SKM-1 treated with dmso at 0.1 percent for 144 hours (cell line): ENCODE measurements at regions not wholly inside any gene's neighbourhood (a gene's known extent, or its start where the extent isn't known, plus 50 kb on each side); places are given as distances from the start of the nearest gene placed in this dataset.

Source experiments
- DNase-seq: peaks from one replicate; lab custom pipeline; 2025; ENCODE audit not compliant: unreplicated experiment; lab: John Stamatoyannopoulos, UW

DNA sequence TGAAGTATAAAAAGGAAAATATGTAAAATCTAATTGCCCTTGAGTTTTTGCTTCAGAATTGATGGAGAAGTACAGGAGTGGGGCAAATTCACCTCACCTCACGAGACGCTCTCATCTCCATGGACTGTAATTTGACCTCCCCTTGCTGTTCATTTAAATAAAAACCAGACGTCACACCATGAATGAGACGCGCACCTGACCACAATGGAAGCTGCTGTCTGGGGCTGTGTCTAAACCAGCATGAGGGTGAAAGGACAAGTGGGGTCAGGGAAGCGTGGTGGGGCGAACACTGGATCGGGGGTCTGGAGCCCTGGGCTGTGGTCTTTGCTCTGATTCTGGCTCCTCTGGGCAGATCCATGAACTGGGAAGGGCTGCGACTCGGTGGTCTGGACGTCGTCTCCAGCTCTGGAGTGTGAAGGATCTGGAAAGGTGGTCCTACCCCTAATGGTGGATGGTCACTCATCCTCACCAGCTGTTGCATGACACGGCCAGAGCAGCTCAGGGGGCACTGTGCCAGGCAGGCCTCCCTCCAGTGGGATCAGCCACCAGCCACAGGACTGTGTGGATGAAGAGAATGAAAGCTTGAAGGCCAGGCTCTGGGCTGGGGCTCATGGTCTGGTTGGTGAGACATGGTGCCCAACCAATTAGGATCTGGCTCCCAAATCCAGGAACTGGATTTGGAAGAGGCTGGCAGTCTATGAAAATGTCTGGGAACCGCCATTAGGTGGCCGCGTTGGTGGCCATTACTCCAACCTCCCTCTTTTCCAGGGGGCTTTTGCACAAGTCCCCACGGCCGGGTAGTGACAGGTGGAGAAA lies 728.6 kb downstream of the PTPRU start:
- DNase-seq: no peak

DNA sequence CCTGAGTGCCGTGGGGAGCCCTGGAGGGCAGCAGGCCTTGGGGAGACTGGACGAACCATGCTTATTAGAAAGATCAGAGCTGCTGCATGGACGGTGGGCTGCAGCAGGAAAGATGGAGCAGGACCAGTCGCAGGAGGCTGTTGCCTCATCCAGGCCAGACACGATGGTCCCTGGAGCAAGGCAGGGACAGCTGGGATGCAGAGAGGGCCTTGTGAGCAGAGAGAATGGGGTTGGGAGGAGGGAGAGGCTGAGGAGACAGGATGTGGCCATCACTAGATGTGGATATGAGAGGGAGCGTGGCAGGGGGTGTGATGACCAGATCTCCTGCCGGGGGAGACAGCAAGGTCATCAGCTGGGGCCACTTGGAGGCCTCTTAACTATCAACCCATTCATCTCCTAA lies 727.6 kb downstream of the PTPRU start:
- DNase-seq: no peak

DNA sequence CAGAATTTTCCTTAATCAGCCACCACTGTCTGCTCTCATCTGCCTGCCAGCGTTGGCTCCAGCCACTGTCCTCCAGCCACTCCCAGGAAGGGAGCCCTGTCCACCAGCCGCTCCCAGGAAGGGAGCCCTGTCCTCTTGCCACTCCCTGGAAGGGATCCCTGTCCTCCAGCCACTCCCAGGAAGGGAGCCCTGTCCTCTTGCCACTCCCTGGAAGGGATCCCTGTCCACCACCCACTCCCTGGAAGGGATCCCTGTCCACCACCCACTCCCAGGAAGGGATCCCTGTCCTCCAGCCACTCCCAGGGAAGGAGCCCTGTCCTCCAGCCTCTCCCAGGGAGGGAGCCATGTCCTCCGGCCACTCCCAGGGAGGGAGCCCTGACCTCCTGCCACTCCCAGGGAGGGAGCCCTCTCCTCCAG lies 726.5 kb downstream of the PTPRU start:
- peak; percentile 4 for DNase-seq

DNA sequence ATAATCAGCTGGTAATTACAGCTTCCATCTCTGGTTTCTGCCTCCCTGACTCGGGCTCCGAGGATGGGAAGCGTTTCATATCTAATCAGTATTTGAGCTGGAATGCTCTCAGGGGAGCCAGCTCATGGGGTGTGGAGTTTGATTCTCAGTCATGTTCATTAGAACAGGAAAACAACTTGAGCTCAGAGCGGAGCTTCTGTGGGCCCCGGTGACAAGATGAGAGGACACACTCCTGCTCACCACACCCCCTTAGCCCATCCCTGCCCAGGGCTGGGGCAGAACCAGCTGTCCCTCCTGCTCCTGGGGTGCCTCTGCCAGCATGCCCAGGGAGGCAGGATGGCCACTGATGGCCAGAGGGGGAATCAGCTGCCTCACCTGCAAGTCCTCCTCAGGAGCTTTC lies 726.0 kb downstream of the PTPRU start:
- no peak for DNase-seq

DNA sequence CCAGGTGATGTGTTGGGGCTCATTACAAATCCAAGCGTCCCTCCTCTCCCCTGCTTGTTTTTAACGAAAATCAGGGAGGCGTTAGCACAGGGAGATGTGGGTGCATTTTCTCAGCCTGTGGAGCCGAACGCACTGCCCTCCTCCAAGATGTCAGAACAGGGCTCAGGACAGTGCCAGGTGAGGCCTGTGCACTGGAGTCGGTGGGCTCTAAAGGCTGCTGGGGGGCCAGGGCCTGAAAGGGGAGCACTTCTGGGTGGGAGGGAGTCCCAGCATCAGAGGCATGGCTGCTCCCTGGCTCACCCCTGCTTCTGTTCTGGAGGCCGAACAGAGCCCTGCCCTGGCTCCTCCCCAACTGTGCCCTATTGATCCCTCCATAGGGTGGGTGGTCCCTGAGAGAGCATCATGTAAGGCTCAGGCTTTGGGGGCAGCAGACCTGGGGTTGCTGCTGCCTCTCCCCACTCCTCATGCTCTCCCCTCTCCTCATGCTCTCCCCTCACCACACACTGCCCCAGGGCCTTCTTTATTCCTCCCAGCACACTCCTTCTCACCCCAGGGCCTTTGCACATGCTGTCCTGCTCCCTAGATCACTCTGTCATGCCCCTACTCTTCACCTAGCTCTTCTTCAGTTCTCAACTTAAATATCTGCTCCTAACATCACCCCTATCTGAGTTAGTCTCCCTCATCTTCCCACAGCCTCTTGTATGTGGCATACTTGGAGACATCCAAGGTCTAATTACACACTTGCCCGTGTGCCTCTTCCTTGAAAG lies 725.2 kb downstream of the PTPRU start:
- no peak for DNase-seq

DNA sequence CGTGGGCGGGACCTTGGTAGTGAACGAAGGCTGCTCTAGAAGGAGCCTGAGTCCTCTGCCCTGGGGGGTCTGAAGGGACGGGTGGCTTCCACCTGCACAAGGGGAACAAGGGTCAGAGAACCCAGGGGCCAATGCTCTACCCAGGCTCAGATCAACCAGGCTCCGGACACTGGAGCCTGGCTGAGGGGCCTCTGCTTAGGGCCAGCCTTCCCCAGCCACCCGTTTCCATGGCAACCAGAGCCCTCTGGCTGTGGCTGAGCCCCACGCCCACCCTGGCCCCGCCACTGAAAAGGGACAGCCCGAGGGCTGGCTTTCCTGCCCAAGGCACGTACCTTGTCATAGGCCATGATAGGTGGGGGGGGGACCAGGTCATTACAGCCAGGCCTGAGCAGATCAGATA lies 724.6 kb downstream of the PTPRU start:
- DNase-seq: no peak

DNA sequence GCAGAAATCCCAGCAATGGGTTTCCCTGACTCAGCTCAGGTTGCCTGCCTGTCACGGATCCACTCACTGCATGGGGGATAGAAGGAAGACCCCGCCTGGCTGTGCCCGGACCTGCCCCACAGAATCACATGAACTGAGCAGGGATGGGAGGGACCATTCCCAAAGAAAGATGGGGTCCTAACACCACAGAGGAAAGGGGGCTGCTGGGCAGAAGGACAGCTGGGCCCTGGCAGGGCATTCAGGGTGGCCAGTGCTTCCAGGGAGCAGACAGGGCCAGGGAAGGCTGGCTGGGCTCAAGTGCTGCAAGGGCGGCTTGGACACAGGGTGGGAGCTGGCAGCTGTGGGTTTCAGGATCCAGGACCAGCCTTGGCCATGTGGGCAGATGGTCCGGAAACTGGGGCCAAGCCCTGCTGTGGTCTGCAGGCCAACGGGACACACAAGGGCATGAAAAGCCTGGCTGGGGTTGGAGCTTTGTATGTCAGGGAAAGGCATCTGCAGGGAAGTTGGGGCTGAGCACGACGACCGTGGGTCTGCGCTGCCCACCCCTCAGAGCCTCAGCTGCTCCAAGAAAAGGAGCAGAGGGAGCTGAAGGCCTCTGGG lies 723.9 kb downstream of the PTPRU start:
- DNase-seq: no peak

DNA sequence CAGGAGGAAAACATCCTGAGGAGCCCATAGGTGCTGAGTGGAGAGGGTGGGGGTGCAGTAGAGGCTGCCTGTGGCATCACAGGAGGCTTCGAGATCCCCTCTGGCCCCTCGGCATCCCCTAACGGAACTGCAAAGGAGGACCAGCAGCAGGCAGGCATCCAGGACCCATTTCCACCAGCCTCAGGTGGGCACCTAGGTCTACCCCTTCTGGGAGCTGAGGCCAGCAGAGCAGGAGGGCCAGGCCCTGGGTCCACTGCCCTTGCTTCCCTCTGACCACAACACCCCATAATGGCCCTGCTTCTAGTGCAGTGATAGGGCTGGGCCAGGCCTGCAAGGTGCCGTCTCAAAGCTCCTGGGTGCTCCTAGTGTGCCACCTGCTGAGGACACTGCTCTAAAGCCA lies 723.0 kb downstream of the PTPRU start:
- no peak for DNase-seq

DNA sequence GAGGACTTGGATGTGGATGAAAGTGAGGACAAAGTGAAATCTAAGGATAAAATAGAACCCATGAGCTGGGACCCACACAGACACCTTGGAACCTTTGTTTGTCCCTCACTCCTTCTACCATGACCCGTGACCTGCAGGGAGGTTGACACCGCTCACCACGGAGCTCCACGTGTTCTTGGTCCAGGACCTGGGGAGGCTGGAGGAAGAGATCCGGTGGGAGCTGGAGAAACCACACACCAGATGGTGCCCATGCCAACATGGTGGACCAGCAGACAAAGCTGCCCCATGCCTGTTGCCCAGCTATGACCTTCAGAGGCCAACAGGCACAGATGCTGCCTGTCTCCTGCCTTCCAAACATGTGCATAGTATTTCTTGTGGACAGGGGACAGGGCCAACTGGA lies 721.9 kb downstream of the PTPRU start:
- no peak for DNase-seq

DNA sequence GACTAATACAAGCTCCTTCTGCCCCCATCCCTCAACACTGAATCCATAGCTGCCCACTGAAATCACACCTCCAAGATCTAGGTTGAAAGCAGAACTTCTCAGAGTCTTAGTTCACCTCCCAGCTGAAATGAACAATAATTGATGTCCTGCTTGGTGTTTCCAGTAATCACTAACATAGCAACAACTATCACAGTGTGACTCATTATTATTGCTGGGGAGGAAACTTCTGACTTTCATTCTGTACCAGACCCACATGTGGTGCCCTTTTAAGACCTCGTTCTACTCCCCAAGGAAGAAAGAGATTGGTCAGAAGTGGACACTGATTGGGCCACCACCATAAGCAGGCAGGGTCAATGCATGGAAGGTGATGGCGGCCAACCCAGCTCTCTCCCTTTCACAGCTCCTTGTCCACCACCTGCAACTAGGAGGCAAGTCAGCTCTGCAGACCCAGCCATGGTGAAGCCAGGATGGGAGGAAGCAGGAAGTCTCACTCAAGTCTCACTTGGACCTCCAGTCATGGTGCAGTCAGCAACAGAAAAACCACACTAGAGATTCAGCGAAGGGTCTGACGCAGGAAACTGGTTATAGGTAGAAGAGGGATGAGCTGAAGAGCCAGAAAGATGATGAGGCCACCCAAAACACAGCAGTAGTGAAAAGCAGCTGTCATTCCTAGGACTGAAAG lies 720.2 kb downstream of the PTPRU start:
- no peak for DNase-seq

DNA sequence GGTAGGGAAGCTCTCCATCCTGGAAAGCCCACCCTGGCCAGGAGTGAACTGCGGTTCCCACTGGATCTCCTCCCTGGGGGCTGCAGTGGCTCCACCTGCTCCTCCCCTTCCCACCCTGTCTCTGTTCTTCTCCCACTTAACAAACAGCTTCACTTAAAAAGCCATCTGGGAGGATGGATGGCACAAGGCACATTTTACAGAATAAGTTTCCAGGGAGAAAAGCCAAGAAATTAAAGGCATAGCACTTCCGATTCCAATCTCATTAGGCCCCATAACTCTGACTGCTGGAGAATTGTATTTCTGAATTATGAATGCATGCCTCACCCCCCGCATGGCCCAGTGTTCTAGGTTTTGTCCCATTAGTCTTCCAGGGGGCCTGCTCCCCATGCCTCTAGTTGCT lies 718.3 kb downstream of the PTPRU start:
- DNase-seq: no peak

DNA sequence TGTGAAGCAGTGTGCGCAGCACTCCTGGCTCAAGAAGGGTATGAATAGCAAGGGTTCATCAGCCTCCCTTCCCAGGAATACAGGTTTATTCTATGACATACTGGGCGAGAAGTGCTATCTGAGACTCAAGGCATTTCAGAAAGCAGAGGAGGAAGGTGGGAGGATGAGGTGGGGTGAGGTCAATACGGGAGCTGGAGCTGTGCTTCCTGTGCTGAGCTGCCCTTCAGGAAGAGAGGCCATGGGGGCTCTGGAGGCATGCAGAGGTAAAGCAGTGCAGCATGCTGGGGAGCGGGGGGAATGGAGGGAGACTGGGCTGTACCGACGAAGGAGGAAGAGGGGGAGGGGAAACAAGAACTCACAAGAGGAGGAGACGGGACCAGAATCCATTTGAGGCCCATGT lies 717.6 kb downstream of the PTPRU start:
- no peak for DNase-seq

DNA sequence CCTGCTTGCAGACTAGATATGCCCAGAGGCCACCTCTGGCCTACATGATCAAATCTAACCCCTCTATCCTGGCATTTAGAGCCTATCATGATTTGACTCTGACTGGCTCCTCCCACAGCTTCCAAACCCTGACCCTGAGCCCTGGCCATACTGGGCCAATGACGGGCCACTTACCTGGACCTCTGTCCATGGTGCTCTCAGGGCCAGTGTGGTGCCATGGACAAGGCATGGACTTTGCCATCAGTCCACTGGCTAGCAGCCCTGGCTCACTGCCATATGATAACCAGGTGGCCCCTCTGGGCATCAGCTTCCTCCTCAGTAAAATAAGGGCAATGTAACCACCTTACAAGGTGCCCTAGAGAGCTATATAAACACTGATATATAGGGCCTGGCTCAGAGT lies 713.4 kb downstream of the PTPRU start:
- DNase-seq: no peak

DNA sequence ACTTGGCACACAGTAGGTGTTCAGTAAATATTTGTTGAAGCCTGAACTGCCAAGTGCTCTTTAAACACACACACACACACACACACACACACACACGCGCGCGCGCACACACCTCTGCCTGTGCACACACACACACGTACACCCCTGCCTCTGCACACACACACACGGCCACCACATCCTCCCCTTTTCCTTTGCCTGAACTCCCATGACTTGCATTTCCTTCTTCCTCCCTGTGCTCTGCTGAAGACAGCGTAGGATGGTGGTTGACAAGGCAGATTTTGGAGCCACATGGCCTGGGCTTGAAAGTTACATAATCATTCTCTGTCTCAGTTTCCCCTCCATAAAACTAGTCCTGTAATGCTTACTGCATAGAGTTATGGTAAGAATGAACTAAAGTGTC lies 712.3 kb downstream of the PTPRU start:
- no peak for DNase-seq

DNA sequence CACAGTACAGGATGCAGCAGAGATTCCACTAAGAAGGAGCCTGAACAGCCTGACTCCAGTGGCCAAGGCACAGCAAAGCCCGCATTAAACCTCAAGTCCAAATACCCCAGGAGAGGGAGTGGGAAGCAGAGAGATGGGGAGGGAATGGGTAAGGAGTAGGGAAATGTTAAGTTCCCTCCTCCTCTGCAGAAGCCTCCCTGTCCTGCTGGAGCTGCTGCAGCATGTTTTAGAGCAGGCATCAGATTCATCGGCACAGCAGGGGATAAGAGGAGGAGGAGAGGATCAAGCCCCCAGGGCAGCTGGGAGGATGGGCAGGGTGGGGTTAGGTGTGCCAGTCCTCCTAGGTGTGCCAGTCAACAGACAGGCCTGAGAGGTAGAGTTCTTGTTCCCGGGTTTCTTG lies 709.7 kb downstream of the PTPRU start:
- DNase-seq: no peak

DNA sequence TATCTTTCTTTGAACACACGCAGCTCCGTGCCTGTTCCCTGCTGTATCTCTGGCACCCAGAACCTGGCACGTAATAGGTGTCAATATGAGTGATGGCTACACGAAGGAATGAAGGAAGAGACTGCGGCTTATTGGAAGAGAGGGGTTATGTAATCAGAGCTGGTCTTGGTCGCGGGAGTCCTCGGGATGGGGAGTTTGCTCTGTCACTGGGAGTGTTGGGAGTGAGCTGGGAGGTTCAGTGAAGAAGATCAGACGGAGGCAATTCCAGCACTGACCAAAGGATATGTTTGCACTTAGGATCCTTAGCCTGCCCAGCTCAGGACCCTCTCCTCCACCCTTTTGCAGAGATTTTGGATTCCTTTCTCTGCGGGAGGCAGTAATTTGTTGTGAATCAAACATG lies 709.1 kb downstream of the PTPRU start:
- DNase-seq: no peak

DNA sequence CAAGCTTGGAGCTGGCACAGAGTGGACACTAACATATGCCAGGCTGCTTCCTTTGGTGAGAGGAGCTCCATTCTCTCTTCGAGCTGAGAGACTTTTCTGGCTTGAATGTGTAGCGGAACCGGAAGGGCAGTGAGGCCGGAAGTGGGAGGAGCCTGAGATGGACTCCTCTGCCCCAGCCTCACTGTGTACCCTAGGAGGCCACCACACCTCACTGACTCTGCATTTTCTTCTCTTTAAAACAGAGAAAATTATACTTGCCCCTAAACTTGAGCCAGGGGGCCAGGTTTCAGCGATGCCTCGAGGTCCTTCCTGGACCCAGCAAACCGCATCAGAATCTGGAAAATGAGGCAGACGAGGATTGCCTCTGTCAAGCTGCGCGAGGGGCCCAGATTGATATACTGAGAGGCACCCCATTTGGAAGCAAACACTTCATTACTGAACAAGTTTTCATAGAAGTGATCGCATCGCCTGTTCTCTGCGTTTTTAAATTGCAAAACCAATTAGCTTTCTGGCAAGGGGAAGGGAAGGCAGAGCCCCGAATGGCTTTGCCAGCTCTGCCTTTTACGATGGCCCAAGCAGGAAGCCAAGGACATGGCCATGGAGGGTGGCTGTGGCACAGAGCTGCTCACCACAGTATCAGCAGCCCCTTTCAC lies 708.1 kb downstream of the PTPRU start:
- no peak for DNase-seq

DNA sequence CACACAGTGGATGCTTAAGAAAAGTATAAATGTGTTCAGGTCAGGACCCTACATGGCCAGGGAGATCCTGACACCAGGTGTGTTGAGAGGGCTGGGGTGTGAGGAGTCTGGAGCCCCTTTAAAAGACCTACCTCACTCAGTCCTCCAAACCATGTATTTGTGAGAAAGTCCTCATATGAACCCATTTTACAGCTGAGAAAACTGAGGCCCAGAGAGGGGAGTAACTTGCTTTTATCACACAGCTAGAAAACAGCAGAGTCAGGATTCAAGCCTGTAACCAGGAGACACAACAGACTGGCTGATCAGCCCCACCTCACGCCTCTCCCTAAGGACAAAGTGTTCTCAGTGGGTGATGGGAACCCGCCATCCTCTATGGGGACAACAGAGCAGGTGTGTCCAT lies 706.7 kb downstream of the PTPRU start:
- DNase-seq: no peak

DNA sequence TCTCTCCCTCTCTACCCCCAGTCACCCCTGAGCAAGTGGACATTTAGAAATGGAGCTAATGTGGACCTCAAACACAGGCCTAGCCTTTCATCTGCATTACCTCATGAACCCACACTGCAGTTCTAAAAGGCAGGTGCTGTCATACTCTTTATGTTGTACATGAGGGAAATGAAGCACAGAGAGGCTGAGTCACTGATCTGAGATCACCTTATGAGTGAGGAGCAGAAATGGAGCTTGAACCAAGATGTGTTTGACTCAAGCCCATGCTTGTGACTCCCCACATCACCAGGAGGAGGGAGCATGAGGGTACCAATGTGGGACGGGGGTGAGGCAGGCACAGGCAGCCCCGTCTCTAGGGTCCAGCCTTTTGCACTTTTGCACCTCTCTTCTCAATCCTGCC lies 702.8 kb downstream of the PTPRU start:
- DNase-seq: no peak

DNA sequence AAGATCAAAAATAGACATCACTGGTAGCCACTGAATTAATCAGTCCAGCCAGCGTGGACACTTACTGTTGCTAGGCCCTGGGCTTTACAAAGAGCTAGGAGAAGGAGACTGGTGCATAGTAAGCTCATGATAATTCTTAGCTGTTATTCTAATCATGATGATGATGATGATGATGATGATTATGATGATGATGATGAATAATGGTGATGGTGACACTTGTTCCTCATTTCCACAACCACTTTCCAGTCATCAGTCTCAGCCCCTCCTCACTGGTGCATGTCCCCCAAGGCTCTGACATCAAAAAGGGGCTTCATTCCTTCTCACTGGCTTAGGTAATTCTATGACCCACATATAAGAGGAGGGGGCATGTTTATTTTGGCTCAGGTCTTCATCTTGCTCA lies 701.0 kb downstream of the PTPRU start:
- no peak for DNase-seq

DNA sequence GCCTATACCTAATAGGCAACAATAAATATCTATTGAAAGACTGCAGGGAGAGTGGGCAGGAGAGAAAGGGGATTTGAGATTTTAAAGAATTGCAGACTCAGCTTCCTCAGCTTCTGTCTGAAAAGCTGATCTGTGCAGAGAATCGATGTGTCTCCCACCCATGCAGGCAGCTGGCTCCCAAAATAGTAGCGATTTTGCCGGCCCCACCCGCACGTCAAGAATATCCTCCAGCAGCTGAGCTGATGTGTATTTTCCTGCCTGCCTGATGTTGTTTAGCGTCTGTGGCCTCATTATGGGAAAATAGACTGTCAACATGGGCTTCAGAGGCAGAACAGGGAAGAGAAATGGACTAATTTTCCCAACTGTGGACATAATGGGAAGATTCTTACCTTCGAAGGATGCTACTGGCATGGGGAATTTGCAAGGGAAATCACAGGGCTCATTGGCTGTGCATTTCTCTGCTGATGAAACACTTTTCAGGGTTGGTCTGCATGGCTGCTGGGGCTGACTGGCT lies 699.8 kb downstream of the PTPRU start:
- no peak for DNase-seq
